Germinal center (tissue), 1 donor: ENCODE measurements at regions not wholly inside any gene's neighbourhood (a gene's known extent, or its start where the extent isn't known, plus 50 kb on each side); places are given as distances from the start of the nearest gene placed in this dataset.

Experiments used
- DNase-seq: peaks from one replicate; pipeline ENCODE4 v3.0.0; 2012; ENCODE audit warnings: mixed read lengths, low spot score

DNA sequence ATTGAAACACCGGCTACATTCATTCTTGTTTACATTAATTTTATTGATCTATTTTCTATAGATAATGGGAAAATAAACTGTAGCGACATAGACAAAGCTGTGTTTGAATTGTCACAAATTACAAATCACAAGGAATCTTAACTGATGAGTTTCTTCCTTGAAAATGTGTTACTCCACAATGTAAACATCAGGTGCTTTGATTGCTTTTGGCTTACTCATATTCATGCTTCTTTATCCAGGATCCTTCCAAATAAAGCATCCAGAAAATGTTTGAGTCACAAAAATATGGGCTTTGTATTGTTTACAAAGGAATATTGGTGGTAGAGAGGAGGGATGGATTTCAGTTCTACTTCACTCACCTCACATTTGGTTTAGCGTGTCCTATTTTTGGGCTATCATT lies 64.0 kb downstream of the BMP2 start:
- no peak for DNase-seq

DNA sequence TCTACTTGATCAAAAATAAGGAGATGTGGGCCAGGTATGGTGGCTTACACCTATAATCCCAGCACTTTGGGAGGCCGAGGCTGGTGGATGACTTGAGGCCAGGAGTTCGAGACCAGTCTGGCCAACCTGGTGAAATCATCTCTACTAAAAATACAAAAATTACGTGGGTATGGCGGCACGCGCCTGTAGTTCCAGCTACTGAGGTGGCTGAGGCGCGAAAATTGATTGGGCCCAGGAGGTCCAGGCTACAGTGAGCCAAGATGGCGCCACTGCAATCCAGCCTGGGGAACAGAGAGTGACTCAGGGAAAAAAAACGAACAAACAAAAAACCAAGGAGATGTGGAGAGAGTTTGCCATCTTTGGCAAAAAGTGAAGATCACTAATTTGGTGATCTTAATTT lies 65.3 kb downstream of the BMP2 start:
- DNase-seq: no peak

DNA sequence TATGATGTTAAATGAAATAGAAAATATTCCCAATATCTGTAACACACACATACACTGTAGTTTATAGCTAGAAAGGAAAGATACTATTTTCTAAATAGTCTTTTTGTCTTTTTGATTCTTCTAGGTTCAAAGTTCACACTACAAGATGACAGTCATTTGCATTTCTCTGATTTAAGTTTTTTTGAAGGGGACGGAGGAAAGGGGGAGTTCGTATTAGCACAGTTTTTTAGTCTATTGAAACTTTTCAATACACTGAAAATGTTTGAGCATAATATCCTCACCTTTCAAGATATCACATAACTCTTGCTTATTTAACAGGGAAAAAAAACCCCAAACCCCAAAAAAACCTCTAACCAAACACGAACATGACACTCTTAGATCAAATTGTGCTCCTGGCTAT lies 68.1 kb downstream of the BMP2 start:
- DNase-seq: no peak

DNA sequence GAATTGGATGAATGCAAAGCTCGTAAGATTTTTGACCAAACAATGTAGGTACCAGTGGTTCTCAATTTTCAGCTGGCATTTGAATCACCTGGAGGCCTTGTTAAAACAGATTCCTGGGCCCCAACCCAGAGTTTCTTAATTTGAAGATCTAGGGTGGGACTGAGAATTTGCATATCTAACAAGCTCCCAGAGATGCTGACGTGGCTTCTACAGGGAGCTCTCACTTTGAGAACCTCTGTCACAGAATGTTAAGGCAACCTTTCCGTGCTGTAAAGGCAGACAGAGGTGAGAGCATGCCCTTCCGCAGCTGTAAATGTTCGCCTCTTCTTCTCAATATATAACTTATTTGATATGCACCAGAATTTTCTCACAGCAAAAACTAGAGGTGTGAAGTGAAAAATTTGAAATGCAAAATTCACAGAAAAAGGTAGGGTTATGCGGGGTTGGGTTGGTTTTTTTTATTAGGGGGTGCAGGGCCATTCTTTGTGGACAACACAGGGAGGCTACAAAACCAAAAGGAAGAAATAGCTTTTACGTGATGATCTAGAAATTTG lies 69.4 kb downstream of the BMP2 start:
- no peak for DNase-seq

DNA sequence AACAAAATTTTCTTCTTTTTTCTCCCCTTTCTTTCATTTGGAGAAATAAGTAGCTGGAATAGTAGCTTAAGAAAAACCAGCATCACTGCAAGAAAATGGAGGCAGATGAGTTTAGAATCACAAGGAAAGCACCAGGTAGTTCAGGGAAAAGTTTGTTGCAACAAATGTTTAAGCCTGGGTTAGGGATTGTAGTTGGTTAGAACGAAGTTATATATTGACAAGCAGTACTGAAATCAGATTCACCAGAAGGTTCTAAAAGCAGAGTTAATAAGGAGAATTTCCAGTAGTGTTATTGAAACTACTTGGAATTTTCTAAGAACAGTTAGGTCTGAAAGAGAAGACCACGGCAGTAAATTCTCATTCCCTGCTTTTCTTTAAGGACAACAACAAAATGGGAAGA lies 70.2 kb downstream of the BMP2 start:
- no peak for DNase-seq

DNA sequence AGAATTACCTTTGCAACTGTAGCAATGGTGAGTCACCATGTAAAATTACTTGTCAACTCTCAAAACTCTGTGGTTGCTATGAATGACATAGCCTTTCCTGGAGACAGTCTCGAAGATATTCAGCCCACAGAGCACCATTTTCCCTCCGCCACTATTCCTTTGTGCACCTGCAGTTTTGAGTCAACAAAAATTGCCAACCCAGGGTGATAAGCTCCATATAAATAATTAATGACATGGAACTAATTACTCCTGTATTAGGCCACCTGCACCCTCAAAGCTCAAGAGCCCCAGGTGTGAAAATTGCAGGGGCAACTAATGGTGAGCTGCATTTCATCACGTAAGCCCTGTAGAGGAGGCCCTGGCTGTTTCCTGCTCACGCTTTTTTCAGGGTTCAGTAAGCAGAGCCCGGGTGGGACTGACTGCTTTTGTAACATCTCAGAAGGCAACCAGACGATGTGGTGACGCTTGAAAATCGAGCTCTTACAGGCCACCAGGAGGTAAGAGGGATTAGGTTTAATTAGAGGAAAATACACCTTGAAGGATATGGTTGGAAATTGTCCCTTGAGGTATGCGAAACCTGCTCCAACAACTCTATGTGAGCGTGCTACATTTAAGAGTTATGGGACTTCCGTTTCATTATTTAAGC lies 70.8 kb downstream of the BMP2 start:
- DNase-seq: no peak

DNA sequence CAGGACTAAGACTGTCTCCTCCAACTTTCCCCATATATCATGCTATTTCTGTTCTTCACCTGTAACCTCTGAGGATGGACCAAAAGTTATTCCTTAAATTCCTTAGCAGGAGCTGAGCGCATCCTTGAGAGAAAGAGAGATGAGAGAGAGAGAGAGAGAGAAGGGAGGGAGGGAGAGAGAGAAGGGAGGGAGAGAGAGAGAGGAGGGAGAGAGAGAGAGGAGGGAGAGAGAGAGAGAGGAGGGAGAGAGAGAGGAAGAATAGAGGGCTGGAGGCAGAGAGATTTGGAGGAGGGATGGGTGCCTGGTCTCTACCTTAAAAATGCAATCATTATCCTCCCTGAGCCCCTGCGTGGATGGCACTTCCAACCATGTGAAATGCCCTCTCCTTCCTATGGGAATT lies 73.6 kb downstream of the BMP2 start:
- no peak for DNase-seq

DNA sequence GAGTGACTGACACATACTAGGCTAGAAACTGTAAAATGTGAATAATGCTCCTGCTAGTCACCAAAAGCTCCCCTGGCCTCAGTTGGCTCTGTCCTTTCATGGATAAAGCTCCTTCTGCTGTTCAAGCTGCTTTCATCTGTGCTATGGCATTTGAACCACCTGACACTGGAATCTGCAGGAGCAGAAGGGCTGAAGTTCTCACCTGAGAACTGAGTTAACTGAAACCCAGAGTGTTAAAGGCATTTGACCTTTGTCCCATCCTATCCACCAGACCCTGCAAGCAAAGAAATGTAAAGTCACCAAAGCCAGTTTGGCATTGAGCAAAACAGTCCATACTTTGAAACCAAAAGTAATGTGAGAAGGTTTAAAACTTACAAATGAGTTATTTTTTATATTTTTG lies 77.7 kb downstream of the BMP2 start:
- DNase-seq: no peak

DNA sequence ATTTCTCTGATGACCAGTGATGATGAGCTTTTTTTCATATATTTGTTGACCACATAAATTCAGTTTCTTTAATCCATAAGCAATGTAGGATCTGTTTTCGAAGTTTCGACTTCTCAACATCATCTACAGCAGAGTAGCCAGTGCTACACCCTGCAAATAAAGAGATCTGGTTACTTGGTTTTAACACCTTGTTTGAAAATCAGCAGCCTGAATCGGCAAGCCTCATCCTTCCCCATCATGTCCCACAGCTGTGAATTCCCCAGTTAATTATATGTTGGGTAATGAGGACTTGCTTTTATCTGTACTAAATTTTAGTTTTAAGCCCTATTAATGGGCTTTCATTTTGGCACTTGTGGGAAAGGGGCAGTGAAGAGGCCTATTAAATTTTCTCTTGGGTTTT lies 80.6 kb downstream of the BMP2 start:
- DNase-seq: no peak

GRCh38 chr20:6848992-6849391 lies 81.5 kb downstream of the BMP2 start:
- no peak for DNase-seq

GRCh38 chr20:6851136-6851535 lies 83.7 kb downstream of the BMP2 start:
- no peak for DNase-seq

- DNase-seq: no peak
Measured at GRCh38 chr20:6852478-6852877, 85.0 kb downstream of the BMP2 start.

DNA sequence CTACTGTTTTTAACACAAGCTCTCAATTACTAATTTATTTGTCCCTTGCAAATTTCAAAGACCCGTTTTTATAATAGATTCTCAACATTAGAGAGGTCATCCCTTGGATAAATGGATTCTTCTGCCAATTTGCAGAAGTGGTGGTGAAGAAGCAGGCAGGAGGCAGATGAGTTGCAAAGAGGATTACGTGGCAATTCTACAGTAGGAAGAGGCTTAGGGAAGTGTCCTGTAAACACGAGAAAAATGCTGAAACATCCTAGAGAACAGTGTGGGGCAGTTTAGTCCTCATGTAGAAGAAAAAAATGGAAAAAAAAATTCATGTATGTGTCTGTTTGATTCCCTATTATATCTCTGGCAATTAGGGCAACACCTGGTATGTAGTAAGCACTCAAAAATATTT lies 87.6 kb downstream of the BMP2 start:
- no peak for DNase-seq

- DNase-seq: no peak
Measured at GRCh38 chr20:6855796-6856195, 88.3 kb downstream of the BMP2 start.

DNA sequence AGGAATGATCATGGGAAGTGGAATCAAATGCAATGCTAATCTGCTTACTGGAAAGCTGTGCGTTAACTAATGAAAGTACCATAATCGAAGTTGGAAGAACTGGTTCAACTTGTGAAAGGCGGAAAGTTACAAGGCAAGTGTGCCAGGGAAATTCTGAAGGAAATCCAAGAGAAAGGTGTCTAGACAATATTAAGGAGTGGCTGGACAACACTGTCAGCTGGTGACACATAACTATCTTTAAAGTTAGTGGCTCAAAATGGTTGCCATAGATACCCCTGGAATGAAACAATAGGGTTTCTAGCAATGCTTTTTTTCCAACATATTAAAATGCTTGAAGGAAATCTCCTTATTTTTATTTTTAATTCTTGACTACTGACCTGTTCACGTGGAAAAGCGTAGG lies 90.4 kb downstream of the BMP2 start:
- DNase-seq: no peak

- no peak for DNase-seq
Measured at GRCh38 chr20:6863355-6863754, 95.9 kb downstream of the BMP2 start.

- no peak for DNase-seq
Measured at GRCh38 chr20:6863798-6864201, 96.3 kb downstream of the BMP2 start.

- no peak for DNase-seq
Measured at GRCh38 chr20:6864740-6865139, 97.3 kb downstream of the BMP2 start.

GRCh38 chr20:6866741-6867140 lies 99.3 kb downstream of the BMP2 start:
- DNase-seq: no peak

GRCh38 chr20:6868861-6869260 lies 101.4 kb downstream of the BMP2 start:
- DNase-seq: no peak

- no peak for DNase-seq
Measured at GRCh38 chr20:6870559-6870958, 103.1 kb downstream of the BMP2 start.

DNA sequence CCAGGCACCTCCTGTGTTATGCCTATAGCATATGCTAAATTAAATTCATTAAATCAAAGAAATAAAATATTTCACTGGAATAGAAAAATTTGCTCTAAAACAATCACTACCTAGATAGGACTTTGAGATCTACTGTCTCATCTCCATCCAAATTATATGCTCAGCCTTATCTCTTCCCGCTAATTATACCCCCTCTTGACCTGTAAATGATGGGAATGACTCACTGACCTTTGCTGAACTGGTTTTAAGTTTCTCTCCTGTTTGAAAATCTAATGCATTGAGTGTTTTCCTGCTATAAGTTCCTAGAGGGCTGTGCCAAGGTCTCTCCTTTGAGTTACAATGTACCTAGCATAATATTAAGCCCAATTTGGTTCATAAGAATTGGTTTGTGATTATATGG lies 110.1 kb downstream of the BMP2 start:
- no peak for DNase-seq

DNA sequence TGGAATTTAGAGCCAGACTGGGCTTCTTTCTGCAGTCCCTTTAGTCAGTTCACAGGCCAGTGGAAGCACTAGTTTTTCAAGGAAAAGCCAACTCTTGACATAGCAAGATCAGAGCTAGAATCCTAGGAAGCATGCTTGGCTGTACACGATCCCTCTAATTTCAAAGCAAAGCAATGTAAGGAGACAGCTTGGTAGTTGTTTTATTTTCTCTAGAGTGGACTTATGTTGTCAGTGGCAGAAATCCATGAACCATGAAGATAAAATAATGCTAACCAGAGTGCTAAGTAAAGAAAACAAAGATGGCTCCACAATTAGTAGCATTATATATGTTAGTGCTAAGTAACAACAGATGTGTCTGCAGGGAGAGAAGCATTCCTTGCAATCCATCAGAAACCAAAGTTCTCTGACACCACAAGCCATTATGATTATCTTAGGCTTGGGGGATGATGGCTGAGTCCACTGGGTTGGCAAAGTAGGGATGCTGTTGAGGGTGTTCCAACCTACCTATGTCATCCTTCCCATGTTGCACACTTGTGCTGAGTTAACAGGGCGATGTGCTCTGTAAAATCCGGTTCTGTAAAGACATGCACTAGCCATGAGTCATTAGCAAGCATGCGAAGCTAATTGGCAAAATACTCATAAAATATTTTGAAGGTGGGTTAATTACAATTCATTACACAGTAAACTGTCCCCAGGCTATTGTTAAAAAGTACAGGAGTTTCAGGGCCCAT lies 115.2 kb downstream of the BMP2 start:
- no peak for DNase-seq

- no peak for DNase-seq
Measured at GRCh38 chr20:6884114-6884513, 116.6 kb downstream of the BMP2 start.
